ENCODE measurements at regions not wholly inside any gene's neighbourhood (a gene's known extent, or its start where the extent isn't known, plus 50 kb on each side); places are given as distances from the start of the nearest gene placed in this dataset.

DNA sequence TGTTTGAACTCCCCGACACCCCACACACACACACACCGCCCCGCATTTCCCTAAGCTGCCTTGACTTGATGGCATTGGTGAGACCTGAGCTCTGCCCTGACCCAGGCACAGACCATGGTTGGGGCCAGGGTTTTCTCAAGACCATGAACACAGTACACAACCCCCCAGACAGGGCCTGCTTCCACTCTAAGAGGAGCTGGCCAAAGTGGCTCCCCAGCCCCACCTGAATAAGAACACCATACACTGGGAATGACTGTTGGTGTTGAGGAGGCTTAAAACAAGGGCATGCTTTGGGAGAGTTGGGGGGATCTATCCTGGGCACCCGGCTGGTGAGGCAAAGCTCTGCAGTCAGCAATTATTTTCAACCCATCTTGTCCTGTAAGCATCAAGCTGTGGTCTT is 77.6 kb upstream of the SYT6 start:
- Histone ChIP-seq H3K4me1 (no peaks in the 10 kb centered on the region), H3K9me3 (no peaks in the 10 kb centered on the region), H3K4me3 (no peak overlapping the region), H3K27ac (no peak overlapping the region), H3K27me3 (peaks cover 0 to 11% of the 10 kb centered on the region in 2 donors), H3K36me3 (no peaks in the 10 kb centered on the region)
- DNase-seq: no peak
- intact Hi-C loops (cut with DNase I; ENCODE audit: low total_unique reads): no loop called here
- no peak for TF ChIP-seq CTCF (IDR thresholded peaks at IDR 0.05)

DNA sequence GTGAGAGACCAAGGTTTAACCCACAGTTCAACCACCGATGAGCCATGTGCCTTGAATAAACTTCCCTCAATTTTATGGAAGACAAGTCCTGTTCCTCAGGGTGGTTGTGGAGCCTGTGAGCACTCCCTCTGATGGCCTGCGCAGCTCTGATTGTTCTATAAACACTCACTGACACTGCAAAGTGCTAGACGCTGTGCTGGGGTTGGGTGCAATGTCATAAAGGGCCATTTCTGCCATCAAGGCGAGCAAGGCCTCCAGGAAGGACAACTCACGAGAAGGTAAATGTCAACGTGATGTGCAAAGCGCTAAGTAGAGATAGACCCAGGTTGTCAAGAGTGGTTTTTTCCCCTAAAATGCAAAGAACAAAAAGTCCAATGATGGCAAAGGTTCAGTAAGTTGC is 75.7 kb upstream of the SYT6 start:
- Histone ChIP-seq H3K27me3 (peaks cover 0 to 11% of the 10 kb centered on the region in 2 donors), H3K4me3 (no peak overlapping the region), H3K27ac (no peak overlapping the region), H3K9me3 (no peaks in the 10 kb centered on the region), H3K36me3 (no peaks in the 10 kb centered on the region), H3K4me1 (no peaks in the 10 kb centered on the region)
- DNase-seq: no peak
- intact Hi-C loops (cut with DNase I; ENCODE audit: low total_unique reads): no loop called here
- no peak for TF ChIP-seq CTCF (IDR thresholded peaks at IDR 0.05)

DNA sequence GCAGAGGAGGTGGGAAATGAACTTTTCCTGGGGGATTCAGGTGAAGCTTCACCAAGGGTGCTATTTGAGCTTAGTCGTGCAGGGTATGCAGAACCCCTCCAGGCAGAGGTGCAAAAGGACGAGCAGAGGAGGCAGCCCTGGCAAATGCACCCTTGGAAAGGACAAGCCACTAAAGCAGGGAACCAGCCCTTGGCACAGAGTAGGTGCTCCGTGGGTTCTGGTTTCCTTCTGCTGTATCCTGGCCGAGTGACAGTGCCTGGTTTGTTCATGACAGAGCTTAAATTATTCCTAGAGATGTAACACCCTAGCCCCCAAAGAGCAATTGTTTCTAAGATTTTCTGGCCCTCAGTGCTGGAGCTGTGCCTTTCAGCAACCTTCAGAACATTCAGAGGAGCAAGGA is 73.4 kb upstream of the SYT6 start:
- Histone ChIP-seq H3K9me3 (no peaks in the 10 kb centered on the region), H3K27me3 (peaks cover 0 to 5% of the 10 kb centered on the region in 2 donors), H3K36me3 (no peaks in the 10 kb centered on the region), H3K27ac (no peak overlapping the region), H3K4me1 (no peaks in the 10 kb centered on the region), H3K4me3 (no peak overlapping the region)
- no peak for DNase-seq
- no peak for TF ChIP-seq CTCF (IDR thresholded peaks at IDR 0.05)
- intact Hi-C loops (cut with DNase I; ENCODE audit: low total_unique reads): no loop called here

- H3K4me1 ChIP-seq: peaks cover 0 to 5% (median 0%) of the 10 kb centered on the region in 4 donors
- H3K27me3 ChIP-seq: no peaks in the 10 kb centered on the region
- H3K36me3 ChIP-seq: no peaks in the 10 kb centered on the region
- H3K4me3 ChIP-seq: no peak overlapping the region
- intact Hi-C loops (cut with DNase I; ENCODE audit: low total_unique reads): no loop called here
- no peak overlapping the region for H3K27ac ChIP-seq
- TF ChIP-seq CTCF (IDR thresholded peaks at IDR 0.05): no peak
- no peaks in the 10 kb centered on the region for H3K9me3 ChIP-seq
- DNase-seq: no peak
These were observed 70.7 kb upstream of the SYT6 start for GRCh38 chr1:114224196-114224907.

DNA sequence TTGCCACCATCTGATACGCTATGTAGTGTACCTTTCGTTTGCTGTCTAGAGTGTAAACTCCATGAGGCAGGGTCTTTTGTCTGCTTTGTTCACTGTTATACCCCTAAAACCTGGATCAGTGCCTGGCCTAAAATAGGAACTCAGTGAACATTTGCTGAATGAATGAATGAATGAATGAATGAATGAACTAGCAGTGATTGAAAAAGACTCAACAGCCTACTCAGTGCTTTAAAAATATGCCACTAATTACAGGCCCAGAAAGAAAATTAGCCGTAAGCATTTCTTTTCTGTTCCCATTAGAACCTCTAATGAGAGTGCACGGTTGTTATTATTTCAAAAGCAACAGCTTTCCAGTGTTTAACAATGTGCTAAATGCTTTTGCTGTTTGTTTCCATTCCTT is 69.3 kb upstream of the SYT6 start:
- no peak for TF ChIP-seq CTCF (IDR thresholded peaks at IDR 0.05)
- no peak for DNase-seq
- Histone ChIP-seq H3K4me1 (peaks cover 0 to 8% (median 0%) of the 10 kb centered on the region in 4 donors), H3K27ac (no peak overlapping the region), H3K4me3 (no peak overlapping the region), H3K27me3 (no peaks in the 10 kb centered on the region), H3K36me3 (no peaks in the 10 kb centered on the region), H3K9me3 (no peaks in the 10 kb centered on the region)
- intact Hi-C loops (cut with DNase I; ENCODE audit: low total_unique reads): no loop called here
